ENCODE measurements at regions not wholly inside any gene's neighbourhood (a gene's known extent, or its start where the extent isn't known, plus 50 kb on each side); places are given as distances from the start of the nearest gene placed in this dataset.

DNA sequence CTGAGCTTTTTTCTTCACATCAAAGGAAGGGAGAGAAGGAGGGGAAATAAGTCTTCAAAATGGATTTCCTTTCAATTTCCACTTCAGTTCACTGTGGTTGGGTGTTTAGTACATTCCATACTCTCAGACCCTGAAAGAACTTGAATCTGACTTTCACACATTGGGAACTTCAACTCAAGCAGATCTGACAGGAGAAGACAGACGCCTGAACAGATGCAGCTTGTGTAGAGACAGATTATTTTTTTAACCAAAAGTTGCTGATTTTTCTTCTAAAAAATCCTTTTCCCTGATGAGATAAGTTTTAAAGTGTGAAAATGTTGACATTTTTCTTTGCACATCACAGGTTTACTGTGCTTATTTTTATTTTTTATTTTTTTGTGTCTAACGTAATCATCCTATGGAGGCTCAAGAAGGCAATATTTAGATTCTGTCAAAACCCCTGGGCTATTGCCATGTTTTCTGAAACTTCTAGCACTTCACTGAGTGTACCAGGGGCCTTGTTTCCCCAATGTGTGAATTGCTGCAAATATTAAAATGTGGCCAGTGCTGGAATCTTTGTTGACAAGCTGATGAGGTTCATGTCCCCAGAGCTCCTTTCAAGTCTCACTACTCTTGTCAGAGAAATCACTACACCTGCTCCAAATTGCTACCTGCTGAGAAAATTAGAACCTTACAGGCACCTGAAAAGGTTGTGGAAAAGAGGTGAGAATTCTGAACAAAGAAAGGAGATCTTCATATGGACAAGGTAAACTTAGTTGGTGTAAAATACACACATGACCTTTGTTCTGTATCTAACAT, 214.8 kb upstream of the BTBD3 start:
- TF ChIP-seq, protein P1, sequence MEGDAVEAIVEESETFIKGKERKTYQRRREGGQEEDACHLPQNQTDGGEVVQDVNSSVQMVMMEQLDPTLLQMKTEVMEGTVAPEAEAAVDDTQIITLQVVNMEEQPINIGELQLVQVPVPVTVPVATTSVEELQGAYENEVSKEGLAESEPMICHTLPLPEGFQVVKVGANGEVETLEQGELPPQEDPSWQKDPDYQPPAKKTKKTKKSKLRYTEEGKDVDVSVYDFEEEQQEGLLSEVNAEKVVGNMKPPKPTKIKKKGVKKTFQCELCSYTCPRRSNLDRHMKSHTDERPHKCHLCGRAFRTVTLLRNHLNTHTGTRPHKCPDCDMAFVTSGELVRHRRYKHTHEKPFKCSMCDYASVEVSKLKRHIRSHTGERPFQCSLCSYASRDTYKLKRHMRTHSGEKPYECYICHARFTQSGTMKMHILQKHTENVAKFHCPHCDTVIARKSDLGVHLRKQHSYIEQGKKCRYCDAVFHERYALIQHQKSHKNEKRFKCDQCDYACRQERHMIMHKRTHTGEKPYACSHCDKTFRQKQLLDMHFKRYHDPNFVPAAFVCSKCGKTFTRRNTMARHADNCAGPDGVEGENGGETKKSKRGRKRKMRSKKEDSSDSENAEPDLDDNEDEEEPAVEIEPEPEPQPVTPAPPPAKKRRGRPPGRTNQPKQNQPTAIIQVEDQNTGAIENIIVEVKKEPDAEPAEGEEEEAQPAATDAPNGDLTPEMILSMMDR (IDR thresholded peaks at IDR 0.05; ENCODE audit: low read length): no peak
- no peak for TF ChIP-seq EZH2phosphoT487 (IDR thresholded peaks at IDR 0.05; ENCODE audit: low read length)
